ENCODE measurements at regions not wholly inside any gene's neighbourhood (a gene's known extent, or its start where the extent isn't known, plus 50 kb on each side); places are given as distances from the start of the nearest gene placed in this dataset. TPM values are rescaled to one million over a fixed set of nuclear protein-coding genes. Genes with fewer than 3 reads are reported as not detected.

GRCh38 chr13:60646620-60647019 lies 249.6 kb downstream of the TDRD3 start:
- Histone ChIP-seq H3K27ac (no peak overlapping the region), H3K4me3 (no peak overlapping the region), H3K9me3 (no peaks in the 10 kb centered on the region), H3K4me1 (no peaks in the 10 kb centered on the region), H3K27me3 (no peaks in the 10 kb centered on the region), H3K36me3 (no peaks in the 10 kb centered on the region)
- TF ChIP-seq CTCF (IDR thresholded peaks at IDR 0.05): no peak
- TF ChIP-seq POLR2A (IDR thresholded peaks at IDR 0.05): no peak
- no peak for DNase-seq
- intact Hi-C loops (cut with DNase I; ENCODE audit: low total_unique reads): no loop called here

GRCh38 chr13:60645676-60646075 lies 248.7 kb downstream of the TDRD3 start:
- Histone ChIP-seq H3K27ac (no peak overlapping the region), H3K36me3 (no peaks in the 10 kb centered on the region)

GRCh38 chr13:60642552-60642951 lies 245.5 kb downstream of the TDRD3 start:
- DNase-seq: no peak
- Histone ChIP-seq H3K9me3 (no peaks in the 10 kb centered on the region), H3K27me3 (no peaks in the 10 kb centered on the region), H3K27ac (no peak overlapping the region), H3K4me1 (no peaks in the 10 kb centered on the region), H3K36me3 (no peaks in the 10 kb centered on the region), H3K4me3 (no peak overlapping the region)
- intact Hi-C loops (cut with DNase I; ENCODE audit: low total_unique reads): no loop called here
- TF ChIP-seq CTCF (IDR thresholded peaks at IDR 0.05): no peak
- TF ChIP-seq POLR2A (IDR thresholded peaks at IDR 0.05): no peak

More at GRCh38 chr13:60645676-60646075, 248.7 kb downstream of the TDRD3 start:
- no peak overlapping the region for H3K4me3 ChIP-seq
- intact Hi-C loops (cut with DNase I; ENCODE audit: low total_unique reads): no loop called here
- DNase-seq: no peak
- no peaks in the 10 kb centered on the region for H3K4me1 ChIP-seq
- no peak for TF ChIP-seq POLR2A (IDR thresholded peaks at IDR 0.05)
- TF ChIP-seq CTCF (IDR thresholded peaks at IDR 0.05): no peak
- H3K27me3 ChIP-seq: no peaks in the 10 kb centered on the region
- no peaks in the 10 kb centered on the region for H3K9me3 ChIP-seq

GRCh38 chr13:60629158-60629557 lies 232.1 kb downstream of the TDRD3 start:
- H3K4me3 ChIP-seq: no peak overlapping the region
- no peak overlapping the region for H3K27ac ChIP-seq
- no peaks in the 10 kb centered on the region for H3K27me3 ChIP-seq
- no peak for TF ChIP-seq CTCF (IDR thresholded peaks at IDR 0.05)
- TF ChIP-seq POLR2A (IDR thresholded peaks at IDR 0.05): no peak
- DNase-seq: no peak
- intact Hi-C loops (cut with DNase I; ENCODE audit: low total_unique reads): no loop called here
- no peaks in the 10 kb centered on the region for H3K4me1 ChIP-seq
- H3K36me3 ChIP-seq: no peaks in the 10 kb centered on the region
- H3K9me3 ChIP-seq: no peaks in the 10 kb centered on the region

GRCh38 chr13:60627071-60627686 lies 230.2 kb downstream of the TDRD3 start:
- Histone ChIP-seq H3K27me3 (no peaks in the 10 kb centered on the region), H3K9me3 (no peaks in the 10 kb centered on the region), H3K36me3 (no peaks in the 10 kb centered on the region), H3K27ac (no peak overlapping the region), H3K4me1 (no peaks in the 10 kb centered on the region), H3K4me3 (no peak overlapping the region)
- DNase-seq: no peak
- TF ChIP-seq CTCF (IDR thresholded peaks at IDR 0.05) (peak in 2 of 4 experiments; percentile 18 to 39), POLR2A (IDR thresholded peaks at IDR 0.05) (no peak)
- intact Hi-C loops (cut with DNase I; ENCODE audit: low total_unique reads): no loop called here

Small RNA genes in the stretch of these regions (microRNA-seq; reads per million reads assigned to microRNA genes)
- not detected for gene MIR3169 (ENCODE audit: borderline microRNAs expressed, borderline replicate concordance)

Small RNA genes in the stretch of these regions (small RNA-seq; reads per million reads assigned to genes)
- gene MIR3169: not detected
- not detected for gene RNY3P5
